Right forelimb (tissue), 1 donor: ENCODE measurements at regions not wholly inside any gene's neighbourhood (a gene's known extent, or its start where the extent isn't known, plus 50 kb on each side); places are given as distances from the start of the nearest gene placed in this dataset.

Experiments used
- DNase-seq: peaks from one replicate; pipeline ENCODE4 v3.0.0-alpha.2; 2018

GRCh38 chr6:22821664-22822320 is 252.4 kb downstream of the HDGFL1 start:
- no peak for DNase-seq

- no peak for DNase-seq
Observed at GRCh38 chr6:22825210-22825609, 255.8 kb downstream of the HDGFL1 start.

- DNase-seq, result no peak
Observed at GRCh38 chr6:22826961-22827360, 257.6 kb downstream of the HDGFL1 start.

GRCh38 chr6:22827760-22828159 is 258.4 kb downstream of the HDGFL1 start:
- no peak for DNase-seq

- no peak for DNase-seq
Observed at GRCh38 chr6:22828179-22829062, 259.1 kb downstream of the HDGFL1 start.

GRCh38 chr6:22829070-22829469 is 259.7 kb downstream of the HDGFL1 start:
- no peak for DNase-seq

- no peak for DNase-seq
Observed at GRCh38 chr6:22830463-22830862, 261.1 kb downstream of the HDGFL1 start.

GRCh38 chr6:22833191-22833590 is 263.8 kb downstream of the HDGFL1 start:
- DNase-seq, result no peak

- no peak for DNase-seq
Observed at GRCh38 chr6:22838345-22838744, 269.0 kb downstream of the HDGFL1 start.

GRCh38 chr6:22845467-22845866 is 276.1 kb downstream of the HDGFL1 start:
- no peak for DNase-seq

- DNase-seq, result no peak
Observed at GRCh38 chr6:22848121-22848520, 278.8 kb downstream of the HDGFL1 start.

GRCh38 chr6:22849921-22850320 is 280.6 kb downstream of the HDGFL1 start:
- no peak for DNase-seq

GRCh38 chr6:22852101-22852500 is 282.7 kb downstream of the HDGFL1 start:
- no peak for DNase-seq

- no peak for DNase-seq
Observed at GRCh38 chr6:22873513-22874136, 304.3 kb downstream of the HDGFL1 start.

- no peak for DNase-seq
Observed at GRCh38 chr6:22875845-22876244, 306.5 kb downstream of the HDGFL1 start.

- DNase-seq, result no peak
Observed at GRCh38 chr6:22878324-22878701, 308.9 kb downstream of the HDGFL1 start.

- no peak for DNase-seq
Observed at GRCh38 chr6:22878706-22879105, 309.3 kb downstream of the HDGFL1 start.

GRCh38 chr6:22880686-22881433 is 311.5 kb downstream of the HDGFL1 start:
- DNase-seq, result no peak

- DNase-seq, result no peak
Observed at GRCh38 chr6:22882581-22882980, 313.2 kb downstream of the HDGFL1 start.

- DNase-seq, result no peak
Observed at GRCh38 chr6:22883061-22883717, 313.8 kb downstream of the HDGFL1 start.

GRCh38 chr6:22884456-22884855 is 315.1 kb downstream of the HDGFL1 start:
- no peak for DNase-seq
